Stimulated activated CD4-positive, alpha-beta T cell treated with anti-CD3 and anti-CD28 coated beads, Interleukin-1b, Interleukin-23, amount 100 ng/mL, for 24 hours (primary cell): ENCODE measurements at regions not wholly inside any gene's neighbourhood (a gene's known extent, or its start where the extent isn't known, plus 50 kb on each side); places are given as distances from the start of the nearest gene placed in this dataset.
"Not testable (repeated sequence)": the region's sequence is repeated elsewhere in the genome, so short reads cannot be mapped to it uniquely, and the experiment has no call there.

Experiments used
- DNase-seq, 4 experiments: peaks; one replicate each; pipeline ENCODE4 v3.0.0-alpha.2; 2020; ENCODE audit warnings: low read depth in 4 of 4, low spot score in 1 of 4

DNA sequence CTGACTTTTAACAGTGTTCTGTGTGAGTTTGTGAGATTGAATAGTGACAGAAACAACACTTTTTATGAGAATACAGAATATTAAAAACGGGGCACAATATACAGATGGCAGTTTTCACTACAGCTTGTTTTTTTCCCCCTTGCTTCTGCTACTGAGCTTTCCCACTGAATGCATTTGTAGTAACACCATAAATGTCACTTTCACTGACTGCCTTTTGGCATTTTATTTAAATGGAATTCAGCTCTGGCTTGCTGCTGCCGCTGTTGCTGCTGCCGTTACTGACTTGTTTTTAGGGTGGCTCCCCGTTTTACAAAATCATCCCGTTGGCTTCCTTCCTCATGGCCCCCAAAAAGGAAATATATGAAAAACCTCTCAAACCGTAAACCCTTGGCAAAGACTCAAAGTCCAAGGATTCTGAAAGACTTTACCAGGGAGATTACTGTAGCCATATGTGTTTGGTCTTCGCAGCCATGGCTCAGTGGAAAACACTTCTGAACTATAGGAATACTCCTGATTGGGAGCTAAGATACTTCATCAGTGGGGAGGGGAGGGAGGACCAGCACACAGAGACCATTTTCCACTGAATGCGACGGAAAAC is 151.0 kb downstream of the NUF2 start:
- DNase-seq, result no peak

DNA sequence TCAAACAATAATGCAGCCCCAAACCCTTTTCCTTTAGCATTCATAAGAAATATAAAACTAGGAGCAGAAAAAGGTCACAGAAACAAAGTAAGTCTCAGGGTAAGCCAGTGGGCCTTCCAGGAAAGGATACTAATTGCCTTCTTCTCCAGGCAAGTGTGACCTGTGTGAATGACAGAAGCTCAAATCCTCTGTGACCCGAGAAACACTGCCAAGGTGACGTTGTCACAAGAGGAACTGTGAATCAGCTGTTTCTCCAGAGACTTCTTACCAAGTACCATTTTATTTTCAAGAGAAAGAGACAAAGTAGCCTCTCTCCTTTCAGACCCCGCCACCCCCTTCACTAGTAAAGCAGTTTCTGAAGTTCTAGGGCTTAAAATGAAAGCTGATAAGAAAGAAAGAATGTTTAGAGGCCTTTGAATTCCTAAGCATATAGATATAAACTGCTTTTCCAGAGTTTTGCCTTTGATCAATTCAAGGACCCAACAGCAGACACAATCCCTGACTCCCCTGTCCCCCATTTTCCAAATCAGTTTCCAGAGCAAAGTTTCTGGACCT is 155.6 kb downstream of the NUF2 start:
- no peak for DNase-seq

DNA sequence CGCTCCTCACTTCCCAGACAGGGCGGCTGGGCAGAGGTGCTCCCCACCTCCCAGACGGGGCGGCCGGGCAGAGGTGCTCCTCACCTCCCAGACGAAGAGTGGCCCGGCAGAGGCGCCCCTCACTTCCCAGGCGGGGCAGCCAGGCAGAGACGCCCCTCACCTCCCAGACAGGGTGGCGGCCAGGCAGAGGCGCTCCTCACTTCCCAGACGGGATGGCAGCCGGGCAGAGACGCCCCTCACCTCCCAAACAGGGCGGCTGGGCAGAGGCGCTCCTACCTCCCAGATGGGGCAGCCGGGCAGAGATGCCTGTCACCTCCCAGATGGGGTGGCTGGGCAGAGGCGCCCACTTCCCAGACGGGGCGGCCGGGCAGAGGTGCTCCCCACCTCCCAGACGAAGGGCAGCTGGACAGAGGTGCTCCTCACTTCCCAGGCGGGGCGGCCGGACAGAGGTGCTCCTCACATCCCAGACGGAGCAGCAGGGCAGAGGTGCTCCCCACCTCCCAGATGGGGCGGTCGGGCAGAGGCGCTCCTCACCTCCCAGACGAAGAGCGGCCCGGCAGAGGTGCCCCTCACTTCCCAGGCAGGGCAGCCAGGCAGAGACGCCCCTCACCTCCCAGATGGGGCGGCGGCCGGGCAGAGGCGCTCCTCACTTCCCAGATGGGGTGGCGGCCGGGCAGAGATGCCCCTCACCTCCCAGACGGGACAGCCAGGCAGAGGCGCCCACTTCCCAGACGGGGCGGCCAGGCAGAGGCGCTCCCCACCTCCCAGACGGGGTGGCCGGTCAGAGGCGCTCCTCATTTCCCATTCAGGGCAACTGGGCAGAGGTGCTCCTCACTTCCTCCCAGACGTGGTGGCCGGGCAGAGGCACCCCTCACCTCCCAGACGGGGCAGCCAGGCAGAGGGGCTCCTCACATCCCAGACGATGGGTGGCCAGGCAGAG is 176.9 kb downstream of the NUF2 start:
- DNase-seq, result not testable (repeated sequence)

DNA sequence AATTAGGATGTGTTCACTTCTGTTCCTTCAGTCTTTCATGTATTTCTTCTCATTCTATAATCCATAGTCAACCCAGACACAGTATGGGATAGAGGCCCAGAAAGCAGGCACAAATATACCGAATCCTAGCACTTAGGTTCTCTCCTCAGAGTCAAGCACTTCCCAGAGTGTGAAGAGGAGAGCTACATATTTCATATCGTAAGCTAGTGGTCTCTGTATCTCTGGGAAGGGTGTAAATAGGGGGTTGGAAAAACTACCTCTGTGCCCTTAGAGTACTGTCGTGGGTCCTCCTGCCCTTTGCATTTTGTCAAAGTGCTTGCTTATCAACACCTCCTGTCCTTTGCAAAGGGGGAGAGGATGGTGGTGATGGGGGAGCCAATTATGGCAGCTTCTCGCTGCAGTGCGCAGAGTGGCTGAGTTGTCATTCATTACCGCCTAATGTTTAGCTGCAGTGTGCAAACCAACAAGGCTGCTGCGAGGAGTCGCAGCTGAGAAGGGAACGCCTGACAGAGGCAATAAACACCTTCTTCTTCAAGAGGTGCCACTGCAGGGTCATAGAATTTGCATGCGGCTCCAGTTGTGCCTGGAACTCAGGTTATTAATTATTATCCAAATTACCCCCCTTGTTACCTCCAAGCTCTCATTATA is 182.7 kb downstream of the NUF2 start:
- DNase-seq, result no peak

DNA sequence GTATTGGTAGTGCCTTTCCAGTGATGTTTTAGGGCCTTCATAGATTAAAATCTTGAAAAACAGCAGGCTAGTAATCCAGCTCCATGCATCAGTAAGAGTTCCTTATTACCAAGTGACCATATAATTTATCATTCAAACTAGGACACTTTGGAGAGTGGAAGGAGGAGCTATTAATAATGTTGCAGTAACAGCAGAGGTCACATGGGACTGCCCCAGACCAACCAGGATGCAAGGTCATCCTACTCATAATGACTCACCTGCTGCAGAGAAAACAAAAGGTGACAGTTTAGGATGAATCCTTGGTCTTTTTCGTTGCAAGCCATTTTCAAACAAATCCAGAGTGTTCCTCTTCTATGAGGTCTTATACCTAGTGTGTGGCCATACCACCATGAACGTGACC is 187.4 kb downstream of the NUF2 start:
- no peak for DNase-seq

DNA sequence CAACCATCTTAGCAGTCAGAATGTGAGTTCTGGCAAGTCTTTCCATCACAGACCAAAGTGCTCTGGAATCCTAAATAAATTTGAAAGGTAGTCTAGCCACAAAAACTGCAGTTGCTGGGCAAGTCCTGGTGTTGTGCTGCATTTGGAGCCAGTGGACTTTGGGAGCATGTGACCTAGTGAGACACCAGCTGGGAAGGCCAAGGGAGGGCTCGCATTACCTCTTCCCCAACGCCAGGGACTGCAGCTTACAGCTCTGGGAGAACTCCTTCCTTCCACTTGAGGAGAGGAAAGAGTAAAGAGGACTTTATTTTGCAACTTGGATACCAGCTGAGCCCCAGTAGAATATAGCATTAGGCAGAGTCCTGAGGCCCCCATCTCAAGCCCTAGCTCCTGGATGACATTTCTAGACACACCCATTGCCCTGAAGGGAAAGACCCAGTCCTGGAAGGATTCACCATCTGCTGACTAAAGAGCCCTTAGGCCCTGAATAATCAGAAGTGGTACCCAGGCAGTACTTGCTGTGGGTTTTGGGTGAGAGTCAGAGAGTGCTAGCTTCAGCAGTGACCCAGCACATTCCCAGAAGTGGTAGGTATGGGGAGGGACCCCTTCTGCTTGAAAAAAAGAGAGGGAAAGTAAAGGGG is 190.7 kb downstream of the NUF2 start:
- DNase-seq, result no peak

DNA sequence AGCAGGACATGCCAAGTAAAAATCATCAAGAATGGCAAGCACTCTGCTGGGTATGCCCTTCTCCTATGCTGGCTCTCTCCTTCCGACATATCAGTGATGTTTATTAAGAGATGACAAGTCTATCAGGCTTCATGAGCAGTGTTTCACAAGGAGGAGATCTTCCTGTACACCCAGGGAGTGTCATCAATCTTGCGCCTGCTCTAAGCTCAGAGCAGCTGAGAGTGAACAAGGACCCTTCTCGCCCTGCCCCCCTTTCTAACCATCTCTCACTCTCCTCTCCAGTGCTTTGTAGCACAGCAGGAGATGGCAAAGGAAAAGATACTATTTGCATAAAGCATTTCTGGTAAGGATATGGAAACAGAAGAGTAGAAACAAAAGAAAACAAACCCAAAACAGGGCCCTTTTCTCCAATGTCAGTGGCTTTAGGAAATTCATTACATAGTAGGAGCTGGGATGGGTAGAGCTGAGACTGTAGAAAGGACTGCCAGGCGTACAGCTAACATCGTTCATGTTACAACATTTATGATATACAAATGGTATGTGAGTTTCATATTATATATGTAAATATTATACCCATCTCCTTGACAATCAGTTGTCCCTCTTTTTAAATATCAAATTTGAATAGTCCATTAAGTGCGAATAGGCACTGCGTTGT is 201.7 kb downstream of the NUF2 start:
- DNase-seq, result no peak

DNA sequence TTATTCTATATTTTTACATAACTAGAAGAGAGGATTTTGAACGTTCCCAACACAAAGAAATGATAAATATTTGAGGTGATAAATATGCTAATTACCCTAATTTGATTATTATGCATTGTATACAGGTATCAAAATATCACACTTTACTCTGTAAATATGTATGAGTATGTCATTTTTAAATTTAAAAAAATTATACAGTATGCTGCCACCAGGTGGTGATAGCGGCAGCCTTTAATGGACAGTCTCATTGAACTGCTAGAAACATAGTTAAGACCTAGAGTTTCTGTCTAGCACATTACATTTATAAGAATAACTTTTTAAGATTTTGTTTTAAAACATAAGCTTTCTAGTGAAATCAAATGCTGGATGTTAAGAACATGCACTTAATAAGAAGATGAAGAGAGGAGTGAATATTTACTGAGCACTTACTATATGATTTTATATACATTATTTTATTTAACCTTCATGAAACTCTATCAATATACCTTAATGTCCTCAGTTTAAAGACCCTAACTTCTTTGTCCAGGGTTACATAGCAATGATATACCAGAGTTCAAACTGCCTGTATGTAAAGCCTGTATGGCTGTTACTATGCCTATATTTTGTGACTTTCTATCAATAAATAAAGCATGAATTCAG is 207.1 kb downstream of the NUF2 start:
- no peak for DNase-seq

DNA sequence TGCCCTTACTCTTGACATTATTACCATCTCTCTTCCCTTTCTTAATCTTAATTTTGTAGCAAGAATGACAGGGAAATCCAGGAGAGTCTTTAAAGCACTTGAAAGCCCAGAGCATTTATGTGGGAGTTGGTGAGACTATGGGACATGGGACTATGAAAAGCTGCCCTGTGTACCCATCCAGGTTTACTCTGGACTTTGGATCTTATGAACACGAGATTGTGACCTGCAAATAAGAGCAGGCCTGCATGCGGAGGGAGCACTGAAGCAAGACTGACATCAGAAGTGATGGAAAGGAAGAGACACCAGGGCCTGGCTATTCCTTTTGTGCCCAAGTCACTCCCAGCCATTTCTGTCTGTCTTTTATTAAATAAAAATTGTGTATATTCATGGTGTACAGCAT is 209.6 kb downstream of the NUF2 start:
- no peak for DNase-seq

DNA sequence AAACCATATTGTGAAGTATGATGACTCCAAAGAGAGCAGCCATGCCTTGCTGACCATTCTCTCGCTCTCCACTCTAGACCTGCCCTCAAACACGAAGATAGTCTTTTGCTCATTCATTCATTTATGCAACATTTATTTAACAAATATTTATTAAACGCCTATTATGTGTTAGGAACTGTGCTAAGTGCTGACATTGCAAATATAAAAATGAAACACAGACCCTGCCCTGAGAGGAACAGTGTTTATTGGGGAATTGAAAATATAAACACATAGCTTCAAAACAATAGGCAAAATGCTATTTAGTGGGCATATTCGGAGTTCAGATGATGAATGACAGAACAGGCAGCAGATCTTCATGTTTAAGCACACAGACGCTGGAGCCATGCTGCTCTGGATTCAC is 213.6 kb downstream of the NUF2 start:
- no peak for DNase-seq

DNA sequence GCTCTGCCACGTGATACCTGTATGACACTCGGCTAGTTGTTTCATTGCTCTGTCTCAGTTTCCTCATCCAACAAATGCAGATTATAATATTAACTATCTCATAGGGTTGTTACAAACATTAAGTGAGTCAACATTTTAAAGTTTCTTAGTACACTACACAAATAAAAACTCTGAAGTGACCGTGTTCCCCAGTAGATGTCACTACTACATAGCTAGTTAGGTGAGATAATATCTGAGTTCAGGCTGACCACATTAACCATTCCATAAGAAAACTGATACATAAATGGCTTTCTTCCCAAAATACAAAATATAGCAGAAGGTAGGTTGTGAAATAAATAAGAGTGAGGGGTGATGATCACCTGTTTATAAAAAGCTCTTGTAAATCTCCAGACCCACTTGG is 214.1 kb downstream of the NUF2 start:
- no peak for DNase-seq

DNA sequence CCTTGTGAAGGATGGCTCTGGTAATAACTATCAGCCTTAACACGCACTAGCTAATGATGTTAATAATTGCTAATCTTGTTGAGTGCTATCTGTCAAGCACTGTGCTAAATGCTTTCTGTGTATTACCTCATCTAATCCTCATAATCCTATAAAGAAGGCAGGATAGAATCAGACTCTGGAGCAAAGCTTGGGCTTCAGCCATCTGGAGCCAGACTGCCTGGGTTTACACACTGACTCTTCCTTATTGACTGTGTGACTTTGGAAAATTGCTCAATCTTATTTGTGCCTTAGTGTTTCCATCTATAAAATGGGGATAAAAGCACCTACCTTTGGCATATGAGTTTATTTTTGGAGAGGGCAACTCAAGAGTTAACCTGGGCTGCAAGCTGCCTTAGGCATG is 216.1 kb downstream of the NUF2 start:
- DNase-seq, result no peak

DNA sequence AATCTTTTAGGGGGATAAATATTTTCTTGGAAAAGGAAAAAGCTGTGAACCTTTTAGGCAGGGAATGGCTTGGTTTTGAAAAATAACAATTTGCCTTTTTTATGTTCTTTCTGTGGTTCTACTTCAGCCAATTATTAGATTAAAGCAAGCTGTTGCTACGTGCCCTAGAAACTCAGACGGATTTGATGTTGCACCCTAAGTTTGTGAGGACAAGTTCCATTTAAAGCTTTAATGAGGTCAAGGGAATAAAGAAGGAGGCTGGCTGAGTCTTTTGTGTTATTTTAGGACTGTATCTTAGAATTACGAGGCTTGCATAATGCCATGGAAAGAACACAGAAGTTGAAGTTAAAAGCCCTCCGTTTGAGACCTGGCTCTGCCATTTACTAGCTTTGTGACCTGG is 216.9 kb downstream of the NUF2 start:
- DNase-seq, result no peak

DNA sequence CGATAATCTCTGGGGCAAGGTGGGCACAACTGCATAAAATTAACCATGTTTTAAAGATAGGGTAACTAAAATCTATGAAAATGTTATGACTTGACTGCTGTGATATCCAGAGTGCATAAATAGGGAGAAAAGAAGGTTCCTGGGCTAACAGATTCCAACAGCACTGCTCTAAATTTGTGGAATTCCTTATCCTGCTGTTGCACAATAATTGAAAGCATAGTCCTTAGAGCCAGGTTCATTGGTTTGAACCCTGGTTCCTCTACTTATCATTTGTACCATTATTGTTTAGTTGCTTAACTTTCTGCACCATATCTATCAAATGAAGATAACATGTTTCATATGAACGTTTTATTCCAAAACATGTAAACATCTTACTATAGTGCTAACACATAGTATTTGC is 219.0 kb downstream of the NUF2 start:
- DNase-seq, result no peak

DNA sequence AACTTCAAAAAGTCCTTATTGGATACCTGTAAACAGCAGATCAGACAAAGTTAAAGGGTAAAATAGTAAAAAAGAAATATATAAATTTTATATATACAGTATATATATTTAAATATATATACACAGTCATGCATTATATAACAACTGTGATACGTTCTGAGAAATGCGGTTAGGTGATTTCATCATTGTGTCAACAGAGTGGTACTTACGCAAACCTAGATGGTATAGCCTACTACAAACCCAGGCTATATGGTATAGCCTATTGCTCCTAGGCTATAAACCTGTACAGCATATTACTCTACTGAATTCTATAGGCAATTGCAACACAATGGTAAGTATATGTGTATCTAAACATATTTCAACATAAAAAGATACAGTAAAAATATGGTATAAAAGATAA is 222.7 kb downstream of the NUF2 start:
- no peak for DNase-seq

DNA sequence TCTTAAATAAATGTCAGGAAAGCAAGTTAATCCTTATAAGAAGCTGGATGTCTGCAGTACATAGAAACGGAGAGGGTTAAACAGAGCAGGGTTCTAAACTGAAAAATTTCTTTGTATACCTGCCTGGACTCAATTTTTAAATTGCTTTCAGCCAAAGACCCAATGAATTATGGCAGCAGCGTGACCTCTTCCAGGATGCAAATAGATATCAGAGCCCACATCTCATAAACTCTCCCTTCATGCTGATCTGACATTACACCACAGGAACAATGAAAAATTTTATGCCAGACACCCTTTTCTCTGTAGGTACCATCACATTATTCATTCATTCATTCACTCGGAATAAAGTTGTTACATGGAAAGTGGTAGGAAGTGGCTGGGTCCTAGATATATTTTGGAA is 236.4 kb downstream of the NUF2 start:
- DNase-seq, result no peak

DNA sequence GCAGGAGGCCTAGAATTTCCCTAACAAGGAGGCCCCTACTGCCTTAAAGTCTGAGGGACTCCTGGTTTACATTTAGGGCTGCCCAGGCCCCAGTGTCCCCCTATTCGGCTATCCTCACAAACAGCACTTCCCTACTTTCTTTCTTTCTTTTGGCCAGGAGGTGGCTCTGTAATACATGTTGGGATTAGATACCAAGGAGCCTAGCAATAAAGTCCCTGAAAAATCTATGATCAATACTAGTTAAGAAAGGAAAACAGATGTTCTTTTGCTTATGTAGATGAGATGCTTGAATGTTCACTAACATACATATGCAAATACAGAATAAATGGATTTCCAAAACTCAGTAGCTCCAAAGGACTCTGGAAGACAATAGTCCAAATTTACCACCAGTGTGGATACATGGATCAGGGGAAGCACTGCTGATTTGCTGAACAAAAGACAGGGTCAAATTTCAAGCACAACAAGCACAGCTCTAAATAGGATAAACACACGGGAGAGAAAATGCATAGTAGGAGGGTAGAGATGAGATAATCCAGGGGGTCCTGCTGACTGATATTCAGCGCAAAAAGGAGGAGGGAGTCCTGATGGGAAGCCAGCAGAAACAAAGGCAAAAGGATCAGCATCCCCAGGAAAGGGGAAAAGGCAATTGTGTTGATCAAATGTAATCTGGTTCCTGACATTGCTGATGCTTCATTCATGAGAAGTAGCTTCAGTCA is 240.0 kb downstream of the NUF2 start:
- no peak for DNase-seq

DNA sequence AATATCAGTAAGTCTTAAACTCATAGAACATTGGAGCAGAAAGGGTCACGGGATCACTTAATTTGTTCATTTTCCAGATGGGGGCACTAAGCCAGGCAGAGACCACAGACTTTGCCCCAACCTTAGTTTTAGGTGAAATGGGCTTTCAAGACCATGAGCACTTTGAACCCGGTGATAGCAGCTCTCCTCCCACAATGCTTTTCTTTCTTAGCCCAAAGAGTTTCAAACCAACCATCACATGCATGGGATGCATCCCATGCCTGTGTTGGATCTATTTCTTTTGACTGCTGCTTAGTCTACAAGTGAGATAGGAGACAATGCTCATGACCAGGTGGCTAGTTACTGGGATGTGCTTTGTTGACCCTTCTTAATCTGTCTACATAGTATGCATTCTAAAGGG is 240.6 kb downstream of the NUF2 start:
- no peak for DNase-seq

DNA sequence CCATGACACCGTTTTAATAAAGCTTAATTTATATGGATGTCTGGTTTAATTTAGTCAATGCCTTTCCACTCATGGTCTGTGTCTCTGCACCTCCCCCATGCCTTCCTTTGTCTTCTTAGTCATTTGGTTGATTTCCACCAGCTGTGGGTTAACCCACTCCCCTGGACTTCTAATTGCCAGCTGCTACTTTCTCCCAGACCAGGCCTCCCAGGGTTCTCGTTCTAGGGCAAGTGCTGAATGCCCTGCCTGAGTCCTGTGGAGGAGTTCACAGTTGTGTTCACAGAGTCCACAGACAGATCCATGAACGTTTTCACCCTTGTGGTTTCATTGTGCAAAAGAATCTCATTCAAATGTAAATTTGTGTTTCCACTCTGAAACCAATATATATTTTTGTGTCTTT is 243.4 kb downstream of the NUF2 start:
- DNase-seq, result no peak

DNA sequence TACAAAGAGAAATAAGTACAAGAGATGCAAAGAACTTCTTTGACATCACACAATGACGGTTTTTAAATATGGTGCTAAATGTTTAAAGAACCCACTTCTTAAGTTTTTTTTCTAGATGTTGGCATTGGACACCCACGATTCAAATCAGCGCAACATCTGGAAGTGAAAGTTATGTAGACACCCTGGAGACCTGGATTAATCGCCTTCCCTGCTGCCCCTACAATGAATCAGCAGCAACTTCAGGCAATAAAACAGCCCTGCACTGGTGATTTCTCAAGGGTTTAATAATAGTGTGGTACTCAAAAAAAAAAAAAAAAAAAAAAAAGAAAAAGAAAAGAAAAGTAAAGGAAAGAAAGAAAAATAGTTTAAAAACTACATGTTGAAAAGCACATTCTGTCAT is 248.3 kb downstream of the NUF2 start:
- no peak for DNase-seq
